Superior temporal gyrus (tissue), 1 donor: ENCODE measurements at regions not wholly inside any gene's neighbourhood (a gene's known extent, or its start where the extent isn't known, plus 50 kb on each side); places are given as distances from the start of the nearest gene placed in this dataset.

Experiments
- DNase-seq: peaks from one replicate; pipeline ENCODE4 v3.0.0-alpha.2; 2016; ENCODE audit errors: extremely low spot score

GRCh38 chr7:124497176-124497575 lies 268.4 kb downstream of the GPR37 start:
- no peak for DNase-seq

DNA sequence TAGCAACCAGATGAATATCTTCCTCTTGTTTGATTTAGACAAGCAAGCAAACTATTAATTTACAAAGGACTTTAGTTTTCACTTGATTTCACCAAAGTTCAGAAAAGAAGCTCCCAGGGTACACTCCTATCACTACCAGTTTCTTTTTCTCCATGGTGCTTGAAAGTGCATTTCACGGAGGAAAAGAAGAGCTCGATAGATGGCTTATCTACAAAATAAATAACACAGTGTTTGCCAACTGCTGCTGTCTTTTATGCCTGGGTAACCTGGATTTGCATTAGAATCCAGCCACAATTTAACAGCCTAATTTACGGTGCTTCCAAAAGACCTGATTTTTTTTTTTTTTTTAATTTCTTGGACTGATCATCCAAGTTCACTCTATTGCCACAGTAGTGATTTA lies 275.7 kb downstream of the GPR37 start:
- peak; percentile 38 for DNase-seq

DNA sequence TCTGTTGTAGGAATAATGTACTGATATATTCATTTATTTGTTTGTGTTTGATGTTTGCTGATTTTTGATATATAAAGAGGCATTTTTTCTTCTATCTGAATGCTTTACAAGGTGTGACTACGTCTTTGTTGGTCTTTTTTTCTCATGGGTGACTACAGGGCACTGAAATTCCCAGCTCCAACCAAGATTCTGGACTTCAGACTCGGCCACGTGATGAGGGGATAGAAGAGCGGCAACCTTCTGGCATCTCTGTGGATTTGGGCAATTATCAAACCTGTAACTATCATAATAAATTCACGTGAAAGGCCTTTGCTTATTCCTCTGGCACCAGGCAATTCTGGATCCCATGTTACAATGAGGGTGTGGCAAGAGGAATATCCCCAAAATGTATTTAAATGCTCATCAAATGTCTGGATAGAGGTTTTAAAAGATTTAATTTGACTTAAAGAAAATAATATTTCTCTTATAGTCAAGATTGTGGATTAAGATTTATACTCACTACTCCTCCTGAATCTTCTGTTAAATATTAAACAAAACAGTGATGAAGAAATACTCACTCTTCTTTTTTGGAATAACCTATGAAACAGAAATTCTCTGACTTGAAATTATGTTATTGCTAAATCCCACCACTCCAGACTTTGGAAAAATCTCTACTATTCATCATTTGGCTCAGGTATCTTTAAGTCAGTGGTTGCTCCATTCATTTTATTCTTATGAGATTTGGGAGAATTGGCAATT lies 276.3 kb downstream of the GPR37 start:
- no peak for DNase-seq

DNA sequence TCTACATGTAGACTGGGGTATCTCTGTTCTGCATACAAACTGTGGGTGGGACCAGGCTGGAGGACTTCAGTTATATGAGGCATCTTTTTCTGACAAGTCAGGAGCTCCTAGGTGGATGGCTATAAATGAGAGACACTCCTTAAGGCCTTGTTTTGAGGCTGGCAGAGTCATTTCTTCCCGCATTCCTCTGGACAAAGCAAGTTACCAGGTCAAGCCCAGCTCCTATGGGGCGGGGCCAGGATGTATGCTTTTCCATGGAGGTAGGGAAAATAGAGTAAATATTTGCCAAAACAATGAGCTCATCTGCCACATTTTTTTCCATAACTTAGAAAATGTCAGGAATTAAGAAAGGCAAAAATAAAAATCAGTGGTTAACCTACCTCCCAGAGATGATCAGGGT lies 283.4 kb downstream of the GPR37 start:
- DNase-seq, result no peak

DNA sequence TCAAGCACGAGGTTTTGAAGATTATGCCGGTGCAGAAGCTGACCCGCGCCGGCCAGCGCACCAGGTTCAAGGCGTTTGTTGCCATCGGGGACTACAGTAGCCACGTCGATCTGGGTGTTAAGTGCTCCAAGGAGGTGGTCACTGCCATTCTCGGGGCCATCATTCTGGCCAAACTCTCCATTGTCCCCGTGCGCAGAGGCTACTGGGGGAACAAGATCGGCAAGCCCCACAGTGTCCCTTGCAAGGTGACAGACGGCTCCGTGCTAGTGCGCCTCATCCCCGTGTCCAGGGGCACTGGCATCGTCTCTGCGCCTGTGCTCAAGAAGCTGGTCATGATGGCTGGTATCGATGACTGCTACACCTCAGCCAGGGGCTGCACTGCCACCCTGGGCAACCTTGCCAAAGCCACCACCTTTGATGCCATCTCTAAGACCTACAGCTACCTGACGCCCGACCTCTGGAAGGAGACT lies 284.7 kb downstream of the GPR37 start:
- no peak for DNase-seq

GRCh38 chr7:124480036-124480820 lies 285.4 kb downstream of the GPR37 start:
- DNase-seq, result no peak

DNA sequence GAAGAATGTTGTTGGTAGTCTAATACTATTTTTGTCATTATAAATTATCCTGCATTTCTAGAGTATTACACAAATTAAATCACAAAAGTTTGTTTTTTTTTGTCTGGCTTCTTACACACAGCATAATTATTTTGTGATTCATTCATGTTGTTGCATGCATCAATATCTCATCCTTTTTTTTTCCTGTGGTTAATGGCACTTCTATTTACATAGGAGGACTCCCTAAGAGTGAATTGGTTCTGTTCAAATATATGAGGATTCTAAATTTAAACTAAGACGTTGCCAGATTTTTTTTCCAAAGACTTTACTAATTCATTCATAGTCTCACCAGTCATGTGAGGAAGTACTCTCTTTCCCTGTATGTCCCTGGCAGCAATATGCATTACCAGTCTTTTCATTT lies 303.3 kb downstream of the GPR37 start:
- no peak for DNase-seq

DNA sequence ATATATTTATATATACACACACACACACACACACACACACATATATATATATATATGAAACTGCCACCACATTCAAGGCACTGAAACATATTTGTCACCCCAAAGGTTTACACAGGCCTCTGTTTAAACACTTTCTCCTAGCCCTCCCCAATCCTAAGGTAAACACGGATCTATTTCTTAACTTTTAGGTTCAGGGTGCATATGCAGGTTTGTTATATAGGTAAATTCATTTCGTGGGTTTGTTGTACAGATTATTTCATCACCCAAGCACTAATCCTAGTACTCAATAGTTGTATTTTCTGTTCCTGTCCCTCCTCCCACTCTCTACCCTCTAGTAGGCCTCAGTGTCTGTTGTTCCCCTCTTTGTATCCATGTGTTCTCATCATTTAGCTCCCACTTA lies 305.0 kb downstream of the GPR37 start:
- no peak for DNase-seq

GRCh38 chr7:124460056-124460450 lies 305.5 kb downstream of the GPR37 start:
- no peak for DNase-seq

GRCh38 chr7:124459101-124460055 lies 306.2 kb downstream of the GPR37 start:
- DNase-seq, result peak; percentile 64

GRCh38 chr7:124457841-124458240 lies 307.8 kb downstream of the GPR37 start:
- no peak for DNase-seq

- DNase-seq, result no peak
These were observed 309.3 kb downstream of the GPR37 start for GRCh38 chr7:124456286-124456685.

DNA sequence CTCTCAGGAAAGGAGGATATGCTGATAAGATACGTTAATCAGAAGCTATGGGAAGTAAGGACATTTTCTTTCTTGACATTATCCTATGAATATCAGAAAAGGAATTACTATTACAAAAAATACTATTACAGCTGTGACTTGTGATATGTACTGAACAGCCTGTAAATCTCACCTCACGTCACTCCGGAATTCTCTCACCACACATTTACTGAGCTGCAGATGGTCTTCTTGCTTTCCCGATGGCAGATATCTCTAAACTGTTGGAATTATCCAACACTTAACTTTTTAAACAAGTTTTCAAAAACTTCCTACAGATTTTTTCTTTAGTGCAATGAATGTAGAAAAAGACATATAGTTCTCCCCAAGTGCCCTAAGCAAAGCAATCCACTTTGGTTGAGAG lies 313.4 kb downstream of the GPR37 start:
- no peak for DNase-seq

- DNase-seq, result no peak
These were observed 315.7 kb downstream of the GPR37 start for GRCh38 chr7:124449896-124450295.

DNA sequence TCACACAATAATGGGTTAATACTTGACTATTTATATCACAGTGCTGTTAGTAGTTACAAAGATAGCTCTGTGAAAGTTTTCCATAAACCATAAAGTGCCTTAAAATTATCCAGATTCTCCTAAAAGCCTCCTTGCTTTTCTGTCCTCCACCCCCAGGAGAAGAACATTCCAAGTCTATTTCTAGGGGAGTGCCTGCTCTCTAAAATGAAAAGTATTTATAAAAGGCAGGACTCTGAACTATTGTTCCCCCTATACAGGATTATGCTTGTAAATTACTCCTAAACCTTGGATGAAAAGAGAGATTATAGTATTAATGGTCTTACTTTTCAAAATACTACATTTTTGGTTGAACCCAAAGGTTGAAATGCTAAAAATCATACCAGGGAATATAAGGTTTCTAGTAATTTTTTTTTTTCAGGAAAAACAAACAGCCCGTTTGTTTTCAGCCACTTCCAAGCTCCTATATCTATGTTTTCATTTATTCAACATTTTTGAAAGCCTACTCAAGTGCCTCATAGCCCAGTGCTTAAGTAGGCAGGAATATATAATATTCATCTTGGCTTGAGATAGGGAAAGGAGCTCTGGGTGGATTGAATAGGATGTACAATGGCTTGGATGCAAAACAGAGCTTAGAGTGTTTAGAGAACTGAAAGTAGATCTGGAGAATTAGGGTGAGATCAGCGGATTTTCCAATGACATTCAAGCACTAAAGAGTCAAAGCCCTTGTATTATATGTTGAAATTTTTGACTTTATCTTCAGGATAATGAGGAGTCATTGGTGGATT lies 320.7 kb downstream of the GPR37 start:
- no peak for DNase-seq

DNA sequence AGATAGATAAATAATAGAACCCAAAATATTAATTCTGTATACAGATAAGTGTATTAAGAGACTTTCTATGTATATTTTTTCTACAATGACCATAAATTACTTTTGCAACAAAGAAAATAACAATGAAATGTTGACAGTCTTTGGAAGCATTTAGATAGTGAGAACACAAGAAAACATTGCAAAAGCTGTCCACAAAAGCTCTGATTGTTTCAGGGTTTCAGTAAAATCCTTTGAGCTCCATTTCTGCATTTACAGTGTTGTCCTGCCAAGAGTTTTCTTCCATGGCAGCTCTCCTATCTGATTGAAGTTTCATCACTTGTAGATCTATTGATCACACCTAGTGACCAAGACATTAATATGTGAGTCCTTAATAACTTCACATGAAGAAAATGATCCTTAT lies 321.8 kb downstream of the GPR37 start:
- peak; percentile 66 for DNase-seq

DNA sequence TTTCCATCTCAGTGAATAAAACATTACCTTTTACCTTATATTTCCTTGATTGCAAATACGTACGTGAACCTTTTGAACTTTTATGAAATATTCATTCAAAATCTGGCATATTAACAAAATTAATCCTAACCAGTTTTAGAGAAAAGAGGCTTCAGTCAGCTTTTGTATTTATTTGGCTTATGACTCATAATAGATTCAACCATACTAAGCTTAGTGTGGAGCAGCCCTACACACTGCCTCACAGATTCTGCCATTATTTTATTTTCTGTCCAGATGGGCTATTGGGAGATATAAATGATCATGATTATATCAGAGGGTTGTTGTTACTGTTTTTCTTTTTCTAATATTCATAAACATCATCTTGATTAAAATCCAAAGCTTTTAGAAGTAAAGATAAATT lies 325.5 kb downstream of the GPR37 start:
- DNase-seq, result no peak

GRCh38 chr7:124432009-124432578 lies 333.5 kb downstream of the GPR37 start:
- DNase-seq, result no peak

DNA sequence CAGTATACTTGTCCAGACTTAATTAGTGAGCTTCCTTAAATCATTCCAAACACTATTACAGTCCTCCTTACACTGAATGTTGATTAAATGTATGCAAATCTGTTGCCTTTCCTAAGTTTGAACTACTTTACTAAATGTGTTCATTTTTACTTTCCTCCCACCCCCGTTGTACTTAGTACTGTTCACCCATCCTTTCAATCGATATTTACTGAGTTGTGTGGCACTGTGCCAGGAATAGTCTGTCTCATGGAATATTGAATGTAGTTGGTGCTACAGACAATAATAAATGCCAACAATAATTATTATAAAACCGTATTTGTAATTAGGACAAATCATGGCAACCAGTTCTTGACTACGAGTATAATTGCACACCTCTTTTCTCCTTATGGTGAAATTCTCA lies 335.7 kb downstream of the GPR37 start:
- DNase-seq, result no peak

DNA sequence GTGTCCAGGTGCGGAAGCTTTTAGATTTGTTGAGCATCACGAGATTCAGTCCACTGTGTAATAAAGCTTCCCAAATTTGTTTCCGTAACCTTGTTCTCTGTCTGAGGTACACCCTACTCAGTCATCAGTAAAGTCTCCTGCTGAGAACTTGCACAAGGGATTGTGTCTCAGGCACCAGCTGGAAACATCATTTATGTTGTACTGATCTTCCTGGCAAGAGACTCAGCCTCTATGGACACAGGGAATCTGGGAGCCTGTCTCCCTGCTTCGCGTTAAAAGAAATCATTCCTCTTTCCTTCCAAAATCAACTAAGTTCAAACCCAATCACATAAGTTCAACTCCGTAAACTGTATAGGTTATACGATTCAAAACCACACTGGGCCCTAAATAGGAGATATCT lies 336.8 kb downstream of the GPR37 start:
- DNase-seq, result no peak

DNA sequence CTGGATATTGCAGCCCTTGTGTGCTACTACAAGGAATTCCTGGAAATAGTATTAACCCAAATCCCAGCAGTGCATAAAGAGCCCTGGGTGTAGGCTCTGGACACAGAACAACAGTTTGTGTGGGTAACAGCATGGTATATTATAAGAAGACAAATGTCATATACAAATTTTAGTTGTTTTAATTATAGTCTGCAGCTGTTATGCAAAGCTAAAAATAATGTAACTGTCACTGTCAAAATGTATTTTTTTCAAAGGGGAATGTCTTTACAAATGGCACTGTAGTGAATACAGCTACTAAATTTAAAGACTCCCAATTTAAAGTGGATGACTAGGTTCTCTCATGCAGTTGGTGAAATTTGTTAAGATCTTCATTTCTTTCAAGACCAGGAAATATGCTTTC lies 339.0 kb downstream of the GPR37 start:
- DNase-seq, result no peak
